H9 (cell line): ENCODE measurements at regions not wholly inside any gene's neighbourhood (a gene's known extent, or its start where the extent isn't known, plus 50 kb on each side); places are given as distances from the start of the nearest gene placed in this dataset.

Experiments
- DNase-seq: peaks from one replicate; pipeline ENCODE4 v3.0.0-alpha.2; 2017
- H2AFZ ChIP-seq: one replicate; pipeline ENCODE4 v1.6.1; 2013; ENCODE audit warnings: mild to moderate bottlenecking, low read length, control low read depth, moderate library complexity
- H2AK5ac ChIP-seq: 2 replicates; pipeline ENCODE4 v1.6.1; 2013; ENCODE audit warnings: low read length, control low read depth, mixed read lengths; ENCODE audit not compliant: insufficient read length
- H2BK120ac ChIP-seq: one replicate; pipeline ENCODE4 v1.6.1; 2013; ENCODE audit warnings: low read depth, mild to moderate bottlenecking, low read length, control low read depth, inconsistent platforms; ENCODE audit not compliant: poor library complexity, severe bottlenecking
- H2BK12ac ChIP-seq: 2 replicates; pipeline ENCODE4 v1.6.1; 2013; ENCODE audit warnings: low read length, control low read depth, mixed read lengths, low read depth; ENCODE audit not compliant: insufficient read length
- H2BK15ac ChIP-seq: 2 replicates; pipeline ENCODE4 v1.6.1; 2013; ENCODE audit warnings: low read depth, low read length, control low read depth
- H2BK20ac ChIP-seq: one replicate; pipeline ENCODE4 v1.6.1; 2013; ENCODE audit warnings: low read depth, mild to moderate bottlenecking, low read length, control low read depth, inconsistent platforms; ENCODE audit not compliant: poor library complexity, severe bottlenecking
- H2BK5ac ChIP-seq: 2 replicates; pipeline ENCODE4 v1.6.1; 2013; ENCODE audit warnings: low read length, control low read depth, mixed read lengths; ENCODE audit not compliant: insufficient read length
- H3K14ac ChIP-seq: 2 replicates; pipeline ENCODE4 v1.6.1; 2013; ENCODE audit warnings: low read length, control low read depth; ENCODE audit not compliant: insufficient read depth
- H3K18ac ChIP-seq: 2 replicates; pipeline ENCODE4 v1.6.1; 2013; ENCODE audit warnings: low read depth, mild to moderate bottlenecking, mixed read lengths, low read length, control low read depth; ENCODE audit not compliant: insufficient read length
- H3K23ac ChIP-seq: 2 replicates; pipeline ENCODE4 v1.6.1; 2013; ENCODE audit warnings: low read length, control low read depth, mixed read lengths, low read depth; ENCODE audit not compliant: insufficient read length
- H3K23me2 ChIP-seq: 2 replicates; pipeline ENCODE4 v1.6.1; 2013; ENCODE audit warnings: low read depth, mild to moderate bottlenecking, mixed read lengths, low read length, control low read depth; ENCODE audit not compliant: insufficient read length, poor library complexity, severe bottlenecking
- H3K27ac ChIP-seq: 2 replicates; pipeline ENCODE4 v1.5.1; 2013; ENCODE audit warnings: low read length, control low read depth, mixed read lengths, low read depth; ENCODE audit not compliant: insufficient read length
- H3K27me3 ChIP-seq: 2 replicates; pipeline ENCODE4 v1.6.1; 2013; ENCODE audit warnings: low read length, control low read depth, inconsistent platforms; ENCODE audit not compliant: insufficient read depth
- H3K4ac ChIP-seq: 2 replicates; pipeline ENCODE4 v1.6.1; 2013; ENCODE audit warnings: low read depth, mild to moderate bottlenecking, control low read depth, inconsistent platforms, low read length, moderate library complexity
- H3K4me1 ChIP-seq: 2 replicates; pipeline ENCODE4 v1.6.1; 2013; ENCODE audit warnings: low read length, control low read depth, inconsistent platforms; ENCODE audit not compliant: insufficient read depth
- H3K4me2 ChIP-seq: 2 replicates; pipeline ENCODE4 v1.6.1; 2013; ENCODE audit warnings: low read length, control low read depth, mixed read lengths; ENCODE audit not compliant: insufficient read length, insufficient read depth
- H3K56ac ChIP-seq: 2 replicates; pipeline ENCODE4 v1.6.1; 2013; ENCODE audit warnings: low read depth, mild to moderate bottlenecking, mixed read lengths, low read length, control low read depth; ENCODE audit not compliant: insufficient read length
- H3K79me1 ChIP-seq: 2 replicates; pipeline ENCODE4 v1.6.1; 2013; ENCODE audit warnings: low read depth, mild to moderate bottlenecking, moderate library complexity, low read length, control low read depth, inconsistent platforms; ENCODE audit not compliant: insufficient read depth, poor library complexity, severe bottlenecking
- H3K79me2 ChIP-seq: 2 replicates; pipeline ENCODE4 v1.6.1; 2013; ENCODE audit warnings: low read length, control low read depth, inconsistent platforms; ENCODE audit not compliant: insufficient read depth
- H3K9ac ChIP-seq: 2 replicates; pipeline ENCODE4 v1.6.1; 2013; ENCODE audit warnings: low read length, control low read depth, mixed read lengths; ENCODE audit not compliant: insufficient read length; ENCODE audit errors: extremely low read depth
- H3K9me3 ChIP-seq: one replicate; pipeline ENCODE4 v1.6.1; 2013; ENCODE audit warnings: low read depth, low read length, inconsistent platforms; ENCODE audit not compliant: control insufficient read depth
- H3T11ph ChIP-seq: one replicate; pipeline ENCODE4 v1.6.1; 2013; ENCODE audit warnings: mild to moderate bottlenecking, low read length, control low read depth, inconsistent platforms
- H4K20me1 ChIP-seq: one replicate; pipeline ENCODE4 v1.6.1; 2013; ENCODE audit not compliant: control insufficient read depth, insufficient read length, insufficient read depth
- H4K5ac ChIP-seq: 2 replicates; pipeline ENCODE4 v1.6.1; 2013; ENCODE audit warnings: low read depth, mild to moderate bottlenecking, mixed read lengths, low read length, control low read depth; ENCODE audit not compliant: insufficient read length
- H4K8ac ChIP-seq: replicated peaks from 2 replicates; pipeline ENCODE4 v1.6.1; 2013; ENCODE audit warnings: low read length, control low read depth, mixed read lengths, low read depth; ENCODE audit not compliant: insufficient read length
- H4K91ac ChIP-seq: 2 replicates; pipeline ENCODE4 v1.6.1; 2013; ENCODE audit warnings: low read depth, mild to moderate bottlenecking, moderate library complexity, mixed read lengths, low read length, control low read depth; ENCODE audit not compliant: insufficient read length
- H3K27ac Mint-ChIP-seq, 3 experiments: 2 replicates in 2 of 3; 3 replicates in 1 of 3; pipeline ENCODE4 v1.8.0; 2020 to 2021; ENCODE audit warnings: mixed read lengths in 3 of 3, mild to moderate bottlenecking in 1 of 3, moderate library complexity in 1 of 3
- H3K27me3 Mint-ChIP-seq: 2 replicates; pipeline ENCODE4 v1.8.0; 2021; ENCODE audit warnings: low read depth, mild to moderate bottlenecking, moderate library complexity, mixed read lengths
- H3K36me3 Mint-ChIP-seq, 3 experiments: 2 replicates in 2 of 3; 3 replicates in 1 of 3; pipeline ENCODE4 v1.8.0; 2020 to 2021; ENCODE audit warnings: low read depth in 3 of 3, mixed read lengths in 3 of 3; ENCODE audit not compliant: insufficient read depth in 1 of 3
- H3K4me1 Mint-ChIP-seq, 2 experiments: 2 replicates each; pipeline ENCODE4 v1.8.0; 2020; ENCODE audit warnings: mixed read lengths in 2 of 2
- H3K4me3 Mint-ChIP-seq, 2 experiments: 2 replicates in 1 of 2; 3 replicates in 1 of 2; pipeline ENCODE4 v1.8.0; 2020 to 2021; ENCODE audit warnings: mild to moderate bottlenecking in 2 of 2, mixed read lengths in 2 of 2, moderate library complexity in 1 of 2
- H3K9me3 Mint-ChIP-seq, 2 experiments: 2 replicates in 1 of 2; 3 replicates in 1 of 2; pipeline ENCODE4 v1.8.0; 2020; ENCODE audit warnings: mild to moderate bottlenecking in 2 of 2, mixed read lengths in 2 of 2, moderate library complexity in 1 of 2
- CTCF ChIP-seq: fragments of 200-600 bp; sonication (generic); conservative IDR thresholded peaks from 3 replicates; pipeline ENCODE4 v1.8.0; 2021; ENCODE audit warnings: antibody characterized with exemption, mild to moderate bottlenecking
- WGBS: extraction: QIAGEN DNeasy Blood & Tissue Kit; methylation state at CpG from one replicate; pipeline ENCODE4 v1.1.7; 2013; ENCODE audit warnings: missing lambda C conversion rate, low lambda C conversion rate, mixed read lengths; ENCODE audit not compliant: insufficient read length; ENCODE audit errors: extremely low coverage; 5-methylcytosine and 5-hydroxymethylcytosine counted together

GRCh38 chr6:77397561-77397960 is 65.7 kb downstream of the HTR1B start:
- no peak overlapping the region for H3K4me2 ChIP-seq
- no peak overlapping the region for H3K56ac ChIP-seq
- H3K79me1 ChIP-seq, result no peaks in the 10 kb centered on the region
- no peak overlapping the region for H2AK5ac ChIP-seq
- no peak overlapping the region for H2BK15ac ChIP-seq
- H4K8ac ChIP-seq, result no peak overlapping the region
- Mint-ChIP-seq H3K36me3 (no peaks in the 10 kb centered on the region; a peak in 1 of 7 replicates), H3K4me1 (peaks cover 9 to 11% of the 10 kb centered on the region in 2 experiments), H3K9me3 (no peaks in the 10 kb centered on the region), H3K27me3 (no peaks in the 10 kb centered on the region), H3K27ac (no peak overlapping the region), H3K4me3 (no peak overlapping the region)
- H2AFZ ChIP-seq, result no peak overlapping the region
- no peak overlapping the region for H2BK120ac ChIP-seq
- H3K4me1 ChIP-seq, result no peaks in the 10 kb centered on the region; the same call in 1 of the 2 replicates
- no peak overlapping the region for H2BK5ac ChIP-seq
- no peak overlapping the region for H3K27ac ChIP-seq
- no CpG with 5 or more reads among the region's 1 CpG for WGBS
- H3K4ac ChIP-seq, result no peak overlapping the region
- H3K23ac ChIP-seq, result no peak overlapping the region
- no peak overlapping the region for H2BK20ac ChIP-seq
- no peak overlapping the region for H3T11ph ChIP-seq
- no peaks in the 10 kb centered on the region for H3K79me2 ChIP-seq
- no peaks in the 10 kb centered on the region for H3K23me2 ChIP-seq
- H4K5ac ChIP-seq, result no peak overlapping the region
- TF ChIP-seq CTCF, result no peak
- no peak overlapping the region for H3K14ac ChIP-seq
- no peak for DNase-seq
- H3K27me3 ChIP-seq, result no peaks in the 10 kb centered on the region
- no peak overlapping the region for H2BK12ac ChIP-seq
- H4K91ac ChIP-seq, result no peak overlapping the region
- no peak overlapping the region for H3K18ac ChIP-seq
- H3K9me3 ChIP-seq, result no peaks in the 10 kb centered on the region
- H3K9ac ChIP-seq, result no peak overlapping the region
- H4K20me1 ChIP-seq, result no peaks in the 10 kb centered on the region
